ENCODE measurements at regions not wholly inside any gene's neighbourhood (a gene's known extent, or its start where the extent isn't known, plus 50 kb on each side); places are given as distances from the start of the nearest gene placed in this dataset.

GRCh38 chr6:67190733-67191132 is 1444.3 kb upstream of the ADGRB3 start:
- TF ChIP-seq CTCF (IDR thresholded peaks at IDR 0.05; ENCODE audit: control insufficient read depth, insufficient read depth, low read depth, low read length, missing control alignments) = no peak
- DNase-seq (ENCODE audit: low read depth) = no peak
- H3K4me3 ChIP-seq (ENCODE audit: control insufficient read depth, low read depth, low read length) = no peak overlapping the region

GRCh38 chr6:67184405-67184804 is 1450.7 kb upstream of the ADGRB3 start:
- no peak for TF ChIP-seq CTCF (IDR thresholded peaks at IDR 0.05; ENCODE audit: control insufficient read depth, insufficient read depth, low read depth, low read length, missing control alignments)
- H3K4me3 ChIP-seq (ENCODE audit: control insufficient read depth, low read depth, low read length) = no peak overlapping the region
- no peak for DNase-seq (ENCODE audit: low read depth)

GRCh38 chr6:67175101-67175500 is 1460.0 kb upstream of the ADGRB3 start:
- no peak for TF ChIP-seq CTCF (IDR thresholded peaks at IDR 0.05; ENCODE audit: control insufficient read depth, insufficient read depth, low read depth, low read length, missing control alignments)
- H3K4me3 ChIP-seq (ENCODE audit: control insufficient read depth, low read depth, low read length) = no peak overlapping the region
- DNase-seq (ENCODE audit: low read depth) = no peak

GRCh38 chr6:67165606-67166005 is 1458.6 kb upstream of the EYS start:
- TF ChIP-seq CTCF (IDR thresholded peaks at IDR 0.05; ENCODE audit: control insufficient read depth, insufficient read depth, low read depth, low read length, missing control alignments) = no peak
- H3K4me3 ChIP-seq (ENCODE audit: control insufficient read depth, low read depth, low read length) = no peak overlapping the region
- DNase-seq (ENCODE audit: low read depth) = no peak

- no peak overlapping the region for H3K4me3 ChIP-seq (ENCODE audit: control insufficient read depth, low read depth, low read length)
- no peak for TF ChIP-seq CTCF (IDR thresholded peaks at IDR 0.05; ENCODE audit: control insufficient read depth, insufficient read depth, low read depth, low read length, missing control alignments)
- DNase-seq (ENCODE audit: low read depth) = no peak
Measured at GRCh38 chr6:67160820-67161219, 1453.8 kb upstream of the EYS start.

- no peak overlapping the region for H3K4me3 ChIP-seq (ENCODE audit: control insufficient read depth, low read depth, low read length)
- no peak for DNase-seq (ENCODE audit: low read depth)
- TF ChIP-seq CTCF (IDR thresholded peaks at IDR 0.05; ENCODE audit: control insufficient read depth, insufficient read depth, low read depth, low read length, missing control alignments) = no peak
Measured at GRCh38 chr6:67141005-67141404, 1434.0 kb upstream of the EYS start.

GRCh38 chr6:67133973-67134372 is 1426.9 kb upstream of the EYS start:
- no peak for TF ChIP-seq CTCF (IDR thresholded peaks at IDR 0.05; ENCODE audit: control insufficient read depth, insufficient read depth, low read depth, low read length, missing control alignments)
- DNase-seq (ENCODE audit: low read depth) = no peak
- H3K4me3 ChIP-seq (ENCODE audit: control insufficient read depth, low read depth, low read length) = no peak overlapping the region

All from AG09309 (cell line).